GM08714 (cell line): ENCODE measurements at regions not wholly inside any gene's neighbourhood (a gene's known extent, or its start where the extent isn't known, plus 50 kb on each side); places are given as distances from the start of the nearest gene placed in this dataset.
"Not testable (repeated sequence)": the region's sequence is repeated elsewhere in the genome, so short reads cannot be mapped to it uniquely, and the experiment has no call there.

Source experiments
- H3K4me3 ChIP-seq: fragments of 200-500 bp; sonication (Bioruptor generic); 2 replicates; pipeline ENCODE4 v1.5.1; 2014; ENCODE audit warnings: mild to moderate bottlenecking, low read length, inconsistent platforms
- ZNF274 ChIP-seq: IDR thresholded peaks from 2 replicates; pipeline ENCODE4 v1.6.1; 2012; ENCODE audit warnings: mild to moderate bottlenecking, low read depth, low read length

GRCh38 chr4:111066447-111066846 lies 443.6 kb upstream of the PITX2 start:
- TF ChIP-seq ZNF274 = no peak

DNA sequence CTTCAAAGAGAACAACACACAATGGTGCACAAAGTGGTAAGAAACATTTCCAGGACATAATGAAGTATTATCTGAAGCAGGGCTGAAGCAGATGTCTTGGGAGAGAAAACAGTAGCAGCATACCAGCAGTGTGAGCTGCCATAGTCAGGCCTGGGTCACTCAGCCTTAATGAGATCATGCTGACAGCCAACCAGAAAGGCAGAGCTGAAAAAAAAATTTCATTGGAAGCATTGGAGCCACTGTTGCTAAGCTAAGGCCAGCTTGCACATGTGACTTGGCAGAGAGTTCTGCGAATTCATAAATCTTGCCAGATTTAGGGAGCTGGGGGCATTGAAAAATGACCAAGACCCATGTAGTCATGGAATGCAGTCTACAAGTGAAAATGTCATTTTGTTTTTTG lies 444.0 kb upstream of the PITX2 start:
- TF ChIP-seq ZNF274 = no peak

More at GRCh38 chr4:111066447-111066846, 443.6 kb upstream of the PITX2 start:
- H3K4me3 ChIP-seq = no peak overlapping the region

DNA sequence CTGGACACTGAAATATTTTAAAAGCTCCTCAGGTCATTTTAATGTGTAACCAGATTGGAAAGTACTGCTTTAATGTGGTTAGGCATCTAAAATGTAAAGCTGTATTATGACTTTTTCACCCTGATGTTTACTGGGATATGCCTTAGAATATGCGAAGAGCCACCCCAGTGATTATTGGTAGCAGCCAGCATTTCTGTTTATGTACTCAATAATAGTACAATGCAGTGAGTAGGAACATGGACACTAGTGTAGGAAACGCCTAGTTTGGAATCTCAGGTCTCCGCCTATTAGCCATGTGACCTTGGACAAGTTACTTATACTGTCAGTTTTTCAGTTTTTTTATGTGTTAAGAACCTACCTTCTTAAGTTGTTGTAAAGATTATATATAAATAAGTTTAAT lies 446.0 kb upstream of the PITX2 start:
- no peak overlapping the region for H3K4me3 ChIP-seq
- TF ChIP-seq ZNF274 = no peak

More for the DNA sequence above, 444.0 kb upstream of the PITX2 start:
- H3K4me3 ChIP-seq = no peak overlapping the region

DNA sequence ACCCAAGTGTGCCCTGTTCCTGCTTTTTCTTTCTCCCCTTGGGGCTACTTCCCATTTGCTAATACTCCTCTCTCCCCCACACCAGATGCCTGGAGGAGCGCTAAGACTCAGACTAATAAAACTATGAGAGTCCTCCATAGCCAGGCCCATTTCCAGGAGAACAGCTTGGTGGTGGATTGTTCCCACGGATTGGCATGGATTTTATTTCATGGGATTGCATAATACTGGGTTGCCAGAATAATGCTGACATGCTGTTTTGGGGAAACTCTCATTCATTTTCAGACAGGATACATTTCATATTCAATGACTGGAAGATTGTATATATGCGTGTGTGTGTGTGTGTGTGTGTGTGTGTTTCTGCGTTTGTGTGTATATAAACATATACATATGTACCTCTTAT lies 447.5 kb upstream of the PITX2 start:
- TF ChIP-seq ZNF274 = no peak

GRCh38 chr4:111074523-111075114 lies 451.7 kb upstream of the PITX2 start:
- H3K4me3 ChIP-seq = no peak overlapping the region

More for the DNA sequence above, 447.5 kb upstream of the PITX2 start:
- no peak overlapping the region for H3K4me3 ChIP-seq

DNA sequence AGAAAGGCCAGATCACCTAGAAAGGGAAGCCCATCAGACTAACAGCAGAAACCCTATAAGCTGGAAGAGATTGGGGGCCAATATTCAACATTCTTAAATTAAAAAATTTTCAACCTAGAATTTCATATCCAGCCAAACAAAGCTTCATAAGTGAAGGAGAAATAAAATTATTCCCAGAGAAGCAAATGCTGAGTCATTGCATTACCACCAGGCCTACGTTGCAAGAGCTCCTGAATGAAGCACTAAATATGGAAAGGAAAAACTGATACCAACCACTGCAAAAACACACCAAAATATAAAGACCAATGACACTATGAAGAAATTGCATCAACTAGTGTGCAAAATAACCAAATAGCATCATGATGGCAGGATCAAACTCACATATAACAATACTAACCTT lies 453.4 kb upstream of the PITX2 start:
- not testable (repeated sequence) for H3K4me3 ChIP-seq

More at GRCh38 chr4:111074523-111075114, 451.7 kb upstream of the PITX2 start:
- TF ChIP-seq ZNF274 = no peak

- H3K4me3 ChIP-seq = no peak overlapping the region
- TF ChIP-seq ZNF274 = no peak
These were observed 485.3 kb upstream of the PITX2 start for GRCh38 chr4:111108153-111108552.

DNA sequence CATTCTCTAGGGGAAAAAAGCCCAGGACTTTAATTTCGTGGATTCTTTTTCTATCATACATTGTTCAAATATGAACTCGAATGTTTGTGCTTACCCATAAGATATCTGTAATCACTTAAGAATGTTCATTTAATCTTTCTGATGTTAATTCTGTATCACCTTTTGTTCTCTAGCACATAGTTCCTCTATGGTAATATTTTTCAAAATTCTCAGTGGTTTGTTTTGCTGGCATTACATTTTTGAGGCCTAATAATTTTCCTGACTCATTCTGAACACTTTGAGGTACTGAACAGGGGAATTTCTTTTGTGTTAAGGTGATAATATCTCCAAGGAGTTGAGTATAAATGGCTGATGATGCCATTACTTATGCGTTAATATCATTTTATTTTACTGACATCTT lies 490.7 kb upstream of the PITX2 start:
- TF ChIP-seq ZNF274 = no peak
- H3K4me3 ChIP-seq = no peak overlapping the region

- H3K4me3 ChIP-seq = no peak overlapping the region
- no peak for TF ChIP-seq ZNF274
These were observed 493.0 kb upstream of the PITX2 start for GRCh38 chr4:111115881-111116280.

DNA sequence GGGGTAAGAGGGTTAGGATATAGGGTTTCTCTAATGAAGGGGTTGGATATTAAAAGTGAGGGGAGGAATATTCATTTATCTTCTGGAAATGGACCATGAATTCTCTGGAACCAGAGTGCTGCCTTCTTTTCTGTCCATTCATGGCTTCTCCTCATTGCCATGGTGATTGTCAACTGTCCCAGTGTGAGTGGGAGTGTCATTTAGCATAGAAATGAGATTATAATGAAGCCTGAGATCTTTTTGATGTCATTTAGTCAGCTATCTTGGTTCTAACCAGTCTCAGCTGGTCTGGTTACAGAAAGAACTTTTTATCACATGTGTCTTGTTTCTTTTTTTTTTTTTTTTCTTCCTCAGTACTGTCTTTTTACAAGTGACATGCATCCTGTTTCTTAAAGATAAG lies 497.3 kb upstream of the PITX2 start:
- no peak for TF ChIP-seq ZNF274
- no peak overlapping the region for H3K4me3 ChIP-seq

GRCh38 chr4:111126340-111126739 lies 503.5 kb upstream of the PITX2 start:
- H3K4me3 ChIP-seq = no peak overlapping the region
- no peak for TF ChIP-seq ZNF274

- no peak overlapping the region for H3K4me3 ChIP-seq
- TF ChIP-seq ZNF274 = no peak
These were observed 505.0 kb upstream of the PITX2 start for GRCh38 chr4:111127841-111128240.

- no peak for TF ChIP-seq ZNF274
- H3K4me3 ChIP-seq = no peak overlapping the region
These were observed 505.4 kb upstream of the PITX2 start for GRCh38 chr4:111128327-111128726.

DNA sequence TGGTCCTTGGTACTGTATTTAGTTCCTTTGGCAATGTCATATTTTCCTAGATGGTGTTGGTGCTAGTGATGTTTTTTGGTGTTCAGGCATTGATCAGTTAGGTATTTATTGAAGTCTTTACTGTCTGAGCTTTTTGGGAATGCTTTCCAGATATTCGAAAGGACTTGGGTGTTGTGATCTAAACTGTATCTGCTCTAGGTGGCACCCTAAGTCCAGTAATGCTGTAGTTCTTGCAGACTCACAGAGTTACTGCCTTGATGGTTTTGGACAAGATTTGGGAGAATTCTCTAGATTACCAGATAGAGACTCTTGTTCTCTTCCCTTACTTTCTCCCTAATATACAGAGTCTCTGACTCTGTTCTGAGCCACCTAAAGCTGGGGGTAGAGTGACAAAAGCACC lies 513.6 kb upstream of the PITX2 start:
- H3K4me3 ChIP-seq = no peak overlapping the region
- no peak for TF ChIP-seq ZNF274

- no peak overlapping the region for H3K4me3 ChIP-seq
These were observed 514.1 kb upstream of the PITX2 start for GRCh38 chr4:111136967-111137366.

GRCh38 chr4:111143510-111143909 lies 520.6 kb upstream of the PITX2 start:
- TF ChIP-seq ZNF274 = no peak
- no peak overlapping the region for H3K4me3 ChIP-seq

More at GRCh38 chr4:111136967-111137366, 514.1 kb upstream of the PITX2 start:
- TF ChIP-seq ZNF274 = no peak
